ENCODE measurements at regions not wholly inside any gene's neighbourhood (a gene's known extent, or its start where the extent isn't known, plus 50 kb on each side); places are given as distances from the start of the nearest gene placed in this dataset.

GRCh38 chr5:56532466-56532865, 282.9 kb upstream of the MAP3K1 start:
- no peak for ATAC-seq (ENCODE audit: low read depth)
- ChIA-PET POLR2A (no interaction called here), CTCF (interaction anchor here (0.7 to 1.0 kb wide), 2 partner anchors 12 to 21 kb away, joined by 3 read pairs; no protein-coding TSS in a partner anchor)
- Mint-ChIP-seq H3K4me1 (peaks cover 3% of the 10 kb centered on the region), H3K27ac (no peak overlapping the region), H3K36me3 (ENCODE audit: low read depth) (no peaks in the 10 kb centered on the region), H3K9me3 (no peaks in the 10 kb centered on the region), H3K4me3 (no peak overlapping the region), H3K27me3 (no peaks in the 10 kb centered on the region)
- no peak for TF ChIP-seq CTCF (IDR thresholded peaks at IDR 0.05)
- intact Hi-C loops (cut with micrococcal nuclease), result no loop called here
- DNase-seq, result no peak

GRCh38 chr5:56530626-56531138, 284.7 kb upstream of the MAP3K1 start:
- no peak for ATAC-seq (ENCODE audit: low read depth)
- ChIA-PET POLR2A (no interaction called here), CTCF (no interaction called here)
- H3K4me3 Mint-ChIP-seq, result no peak overlapping the region
- H3K9me3 Mint-ChIP-seq, result no peaks in the 10 kb centered on the region
- H3K36me3 Mint-ChIP-seq (ENCODE audit: low read depth), result no peaks in the 10 kb centered on the region
- no peak for DNase-seq
- peaks cover 7% of the 10 kb centered on the region for H3K4me1 Mint-ChIP-seq
- no peak for TF ChIP-seq CTCF (IDR thresholded peaks at IDR 0.05)
- H3K27me3 Mint-ChIP-seq, result no peaks in the 10 kb centered on the region
- intact Hi-C loops (cut with micrococcal nuclease), result no loop called here
- H3K27ac Mint-ChIP-seq, result no peak overlapping the region

- ATAC-seq (ENCODE audit: low read depth) (no peak), DNase-seq (no peak)
- no peaks in the 10 kb centered on the region for H3K27me3 Mint-ChIP-seq
- H3K4me1 Mint-ChIP-seq, result peaks cover 7% of the 10 kb centered on the region
- no peaks in the 10 kb centered on the region for H3K9me3 Mint-ChIP-seq
- POLR2A ChIA-PET, result no interaction called here
- intact Hi-C loops (cut with micrococcal nuclease), result no loop called here
- CTCF ChIA-PET, result no interaction called here
- H3K27ac Mint-ChIP-seq, result no peak overlapping the region
- no peaks in the 10 kb centered on the region for H3K36me3 Mint-ChIP-seq (ENCODE audit: low read depth)
- no peak overlapping the region for H3K4me3 Mint-ChIP-seq
- no peak for TF ChIP-seq CTCF (IDR thresholded peaks at IDR 0.05)
Observed at GRCh38 chr5:56529666-56530430, 285.5 kb upstream of the MAP3K1 start.

GRCh38 chr5:56527174-56527573, 288.2 kb upstream of the MAP3K1 start:
- Mint-ChIP-seq H3K9me3 (no peaks in the 10 kb centered on the region), H3K4me1 (peaks cover 7% of the 10 kb centered on the region), H3K36me3 (ENCODE audit: low read depth) (no peaks in the 10 kb centered on the region), H3K27ac (no peak overlapping the region), H3K27me3 (no peaks in the 10 kb centered on the region), H3K4me3 (no peak overlapping the region)
- DNase-seq, result no peak
- ChIA-PET POLR2A (no interaction called here), CTCF (no interaction called here)
- no peak for TF ChIP-seq CTCF (IDR thresholded peaks at IDR 0.05)
- intact Hi-C loops (cut with micrococcal nuclease), result no loop called here
- ATAC-seq (ENCODE audit: low read depth), result no peak

- no peak overlapping the region for H3K27ac Mint-ChIP-seq
- H3K4me1 Mint-ChIP-seq, result peaks cover 7% of the 10 kb centered on the region
- CTCF ChIA-PET, result no interaction called here
Observed at GRCh38 chr5:56525113-56525512, 290.2 kb upstream of the MAP3K1 start.

More at GRCh38 chr5:56525113-56525512, 290.2 kb upstream of the MAP3K1 start:
- no peaks in the 10 kb centered on the region for H3K27me3 Mint-ChIP-seq
- DNase-seq (no peak), ATAC-seq (ENCODE audit: low read depth) (no peak)
- TF ChIP-seq CTCF (IDR thresholded peaks at IDR 0.05), result no peak
- POLR2A ChIA-PET, result interaction anchor here (1.0 kb wide), 1 partner anchor 64 kb away, joined by 3 read pairs; no protein-coding TSS in a partner anchor
- no peaks in the 10 kb centered on the region for H3K9me3 Mint-ChIP-seq
- H3K4me3 Mint-ChIP-seq, result no peak overlapping the region
- intact Hi-C loops (cut with micrococcal nuclease), result no loop called here
- H3K36me3 Mint-ChIP-seq (ENCODE audit: low read depth), result no peaks in the 10 kb centered on the region

Measured in activated B cell treated with CpG ODN at 0.5 μM for 24 hours (primary cell).